PC-3 (cell line): ENCODE measurements at regions not wholly inside any gene's neighbourhood (a gene's known extent, or its start where the extent isn't known, plus 50 kb on each side); places are given as distances from the start of the nearest gene placed in this dataset.

Experiments
- ATAC-seq: fragments of 200-7000 bp; cut with Tn5 transposase; 2 replicates; pipeline ENCODE4 v1.9.1; 2020; ENCODE audit warnings: mild to moderate bottlenecking, moderate library complexity
- BruUV-seq: library from RNA; stranded (reverse); fragments of 400-500 nt; replicated peaks from 2 replicates; lab custom pipeline; 2021; lab: Mats Ljungman, UMichigan
- CTCF ChIA-PET: fragments of 300-600 bp; sonication (Branson Sonifier 250); formaldehyde crosslinking; loops from one replicate; lab custom pipeline; 2022; ENCODE audit warnings: antibody characterized with exemption; lab: Charles Lee
- POLR2A ChIA-PET: fragments of 300-600 bp; sonication (Branson Sonifier 250); formaldehyde crosslinking; loops from one replicate; lab custom pipeline; 2022; ENCODE audit warnings: antibody characterized with exemption; ENCODE audit not compliant: unreplicated experiment; lab: Charles Lee
- DNase-seq: peaks from one replicate; pipeline ENCODE4 v3.0.0-alpha.2; 2015
- H2AFZ ChIP-seq: fragments of 300-600 bp; sonication (generic); 2 replicates; pipeline ENCODE4 v1.6.0; 2016; ENCODE audit warnings: antibody characterized with exemption, low read length
- H3F3A ChIP-seq: fragments of 300-600 bp; sonication (generic); one replicate; pipeline ENCODE4 v1.6.0; 2017; ENCODE audit warnings: antibody characterized with exemption, low read length, control low read depth, mild to moderate bottlenecking; ENCODE audit not compliant: unreplicated experiment
- H3K27ac ChIP-seq: fragments of 300-600 bp; sonication (generic); 2 replicates; pipeline ENCODE4 v1.5.1; 2016; ENCODE audit warnings: mild to moderate bottlenecking, low read length
- H3K27me3 ChIP-seq: fragments of 300-600 bp; sonication (generic); 2 replicates; pipeline ENCODE4 v1.6.1; 2016; ENCODE audit warnings: low read length, mixed read lengths
- H3K36me3 ChIP-seq: fragments of 300-600 bp; sonication (generic); 2 replicates; pipeline ENCODE4 v1.6.1; 2016; ENCODE audit warnings: low read depth, mixed run types, low read length, mixed read lengths
- H3K4me1 ChIP-seq: fragments of 300-600 bp; sonication (generic); 2 replicates; pipeline ENCODE4 v1.5.1; 2016; ENCODE audit warnings: low read length; ENCODE audit not compliant: insufficient read depth
- H3K4me2 ChIP-seq: fragments of 300-600 bp; sonication (generic); 2 replicates; pipeline ENCODE4 v1.6.0; 2016; ENCODE audit warnings: low read length
- H3K4me3 ChIP-seq: fragments of 300-600 bp; sonication (generic); 2 replicates; pipeline ENCODE4 v1.5.1; 2016; ENCODE audit warnings: mild to moderate bottlenecking, low read length, mixed read lengths
- H3K79me2 ChIP-seq: fragments of 300-600 bp; sonication (generic); 2 replicates; pipeline ENCODE4 v1.6.1; 2017; ENCODE audit warnings: low read length, mixed read lengths
- H3K9ac ChIP-seq: fragments of 300-600 bp; sonication (generic); 2 replicates; pipeline ENCODE4 v1.6.0; 2016; ENCODE audit warnings: mild to moderate bottlenecking, low read length
- H3K9me2 ChIP-seq: fragments of 300-600 bp; sonication (generic); replicated peaks from 2 replicates; pipeline ENCODE4 v1.6.1; 2016; ENCODE audit warnings: mixed run types, low read length, mixed read lengths
- H3K9me3 ChIP-seq: fragments of 300-600 bp; sonication (generic); 2 replicates; pipeline ENCODE4 v1.6.1; 2016; ENCODE audit warnings: low read length, mixed read lengths
- H4K20me1 ChIP-seq: fragments of 300-600 bp; sonication (generic); 2 replicates; pipeline ENCODE4 v1.6.1; 2016; ENCODE audit warnings: low read length, mixed read lengths
- EZH2 ChIP-seq: fragments of 300-600 bp; sonication (generic); IDR thresholded peaks from one replicate; pipeline ENCODE4 v1.6.1; 2017; ENCODE audit warnings: antibody characterized with exemption, mild to moderate bottlenecking, low read length; ENCODE audit not compliant: unreplicated experiment
- EZH2phosphoT487 ChIP-seq: fragments of 300-600 bp; sonication (generic); IDR thresholded peaks from 2 replicates; pipeline ENCODE4 v1.6.1; 2018; ENCODE audit warnings: mild to moderate bottlenecking, antibody characterized with exemption, low read length, borderline replicate concordance
- intact Hi-C: fragments of 100-400 bp; cut with micrococcal nuclease; formaldehyde crosslinking; loops from 2 replicates; pipeline ENCODE4 v1.9.0; 2023
- TF ChIP-seq, protein P1 (sequence below): fragments of 300-600 bp; sonication (generic); conservative IDR thresholded peaks from 2 replicates; pipeline ENCODE4 v1.5.1; 2017; ENCODE audit warnings: antibody characterized with exemption, low read depth, mild to moderate bottlenecking, low read length

GRCh38 chr2:226172309-226172708, 627.3 kb downstream of the IRS1 start:
- Histone ChIP-seq H3K4me2 (no peak overlapping the region), H3K4me1 (no peaks in the 10 kb centered on the region), H3F3A (no peaks in the 10 kb centered on the region), H2AFZ (no peak overlapping the region), H4K20me1 (no peaks in the 10 kb centered on the region), H3K79me2 (no peaks in the 10 kb centered on the region), H3K27me3 (no peaks in the 10 kb centered on the region), H3K4me3 (no peak overlapping the region), H3K9ac (no peak overlapping the region), H3K9me2 (no peaks in the 10 kb centered on the region), H3K9me3 (no peaks in the 10 kb centered on the region), H3K27ac (no peak overlapping the region), H3K36me3 (no peaks in the 10 kb centered on the region)
- POLR2A ChIA-PET, result no interaction called here
- no peak for ATAC-seq
- BruUV-seq, result no TSS peak
- TF ChIP-seq, protein P1, sequence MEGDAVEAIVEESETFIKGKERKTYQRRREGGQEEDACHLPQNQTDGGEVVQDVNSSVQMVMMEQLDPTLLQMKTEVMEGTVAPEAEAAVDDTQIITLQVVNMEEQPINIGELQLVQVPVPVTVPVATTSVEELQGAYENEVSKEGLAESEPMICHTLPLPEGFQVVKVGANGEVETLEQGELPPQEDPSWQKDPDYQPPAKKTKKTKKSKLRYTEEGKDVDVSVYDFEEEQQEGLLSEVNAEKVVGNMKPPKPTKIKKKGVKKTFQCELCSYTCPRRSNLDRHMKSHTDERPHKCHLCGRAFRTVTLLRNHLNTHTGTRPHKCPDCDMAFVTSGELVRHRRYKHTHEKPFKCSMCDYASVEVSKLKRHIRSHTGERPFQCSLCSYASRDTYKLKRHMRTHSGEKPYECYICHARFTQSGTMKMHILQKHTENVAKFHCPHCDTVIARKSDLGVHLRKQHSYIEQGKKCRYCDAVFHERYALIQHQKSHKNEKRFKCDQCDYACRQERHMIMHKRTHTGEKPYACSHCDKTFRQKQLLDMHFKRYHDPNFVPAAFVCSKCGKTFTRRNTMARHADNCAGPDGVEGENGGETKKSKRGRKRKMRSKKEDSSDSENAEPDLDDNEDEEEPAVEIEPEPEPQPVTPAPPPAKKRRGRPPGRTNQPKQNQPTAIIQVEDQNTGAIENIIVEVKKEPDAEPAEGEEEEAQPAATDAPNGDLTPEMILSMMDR, result no peak
- no peak for TF ChIP-seq EZH2
- TF ChIP-seq EZH2phosphoT487, result no peak
- intact Hi-C loops, result no loop called here
- DNase-seq, result no peak
- CTCF ChIA-PET, result no interaction called here

DNA sequence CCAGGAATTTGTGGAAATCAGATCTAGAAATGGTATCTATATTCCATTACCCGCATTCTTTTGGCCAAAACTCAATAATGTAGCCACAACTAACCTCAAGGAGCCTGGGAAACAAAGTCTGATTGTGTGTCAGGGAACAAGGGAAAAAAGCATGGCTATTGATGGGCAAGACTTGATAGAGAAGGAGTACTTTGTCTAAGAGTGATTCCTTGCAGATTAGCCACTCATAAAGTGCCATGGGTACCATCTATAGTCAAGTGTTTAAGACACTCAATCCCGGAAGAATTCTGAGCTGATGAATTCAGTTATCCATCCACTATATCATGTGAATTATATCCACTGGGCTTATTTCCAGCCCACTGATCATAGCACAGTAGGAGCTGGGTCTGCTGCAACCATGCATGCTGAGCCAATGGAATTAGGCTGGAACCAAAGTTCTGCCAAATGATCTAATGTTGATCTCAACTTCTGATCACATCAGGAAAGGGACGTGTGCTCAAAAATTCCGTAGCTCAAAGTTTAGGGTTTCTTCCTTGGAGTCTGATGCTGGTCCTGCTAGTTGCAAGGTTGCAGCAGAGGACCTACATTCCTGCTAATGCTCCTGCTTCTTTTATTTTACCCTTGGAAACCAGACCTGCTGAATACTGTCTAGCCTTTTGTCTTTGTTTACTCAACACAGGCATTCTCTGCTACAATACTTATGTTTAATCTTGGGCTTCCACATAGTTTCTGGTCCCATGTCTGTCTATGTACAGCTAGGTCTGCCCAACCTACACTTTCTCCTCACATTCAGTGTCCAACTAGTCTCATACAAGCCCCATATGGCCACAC, 629.7 kb downstream of the IRS1 start:
- ATAC-seq (no peak), DNase-seq (no peak)
- H3K9me3 ChIP-seq, result no peaks in the 10 kb centered on the region
- no peaks in the 10 kb centered on the region for H3K36me3 ChIP-seq
- H3K4me1 ChIP-seq, result no peaks in the 10 kb centered on the region
- H2AFZ ChIP-seq, result no peak overlapping the region
- no peaks in the 10 kb centered on the region for H3K27me3 ChIP-seq
- intact Hi-C loops, result no loop called here
- no peaks in the 10 kb centered on the region for H3F3A ChIP-seq
- ChIA-PET POLR2A (no interaction called here), CTCF (no interaction called here)
- H3K4me3 ChIP-seq, result no peak overlapping the region
- no peaks in the 10 kb centered on the region for H4K20me1 ChIP-seq
- TF ChIP-seq, protein P1, result no peak
- TF ChIP-seq EZH2phosphoT487 (no peak), EZH2 (no peak)
- H3K79me2 ChIP-seq, result no peaks in the 10 kb centered on the region
- H3K27ac ChIP-seq, result no peak overlapping the region
- H3K9ac ChIP-seq, result no peak overlapping the region
- BruUV-seq, result no TSS peak
- no peak overlapping the region for H3K4me2 ChIP-seq
- no peaks in the 10 kb centered on the region for H3K9me2 ChIP-seq

GRCh38 chr2:226168496-226169160, 631.0 kb downstream of the IRS1 start:
- no peaks in the 10 kb centered on the region for H3K79me2 ChIP-seq
- H3K9me3 ChIP-seq, result no peaks in the 10 kb centered on the region
- no peaks in the 10 kb centered on the region for H3F3A ChIP-seq
- CTCF ChIA-PET, result no interaction called here
- no peak overlapping the region for H3K9ac ChIP-seq
- no peak overlapping the region for H3K27ac ChIP-seq
- H3K27me3 ChIP-seq, result no peaks in the 10 kb centered on the region
- H3K4me2 ChIP-seq, result no peak overlapping the region
- BruUV-seq, result no TSS peak
- no peaks in the 10 kb centered on the region for H3K4me1 ChIP-seq
- H3K4me3 ChIP-seq, result no peak overlapping the region
- H4K20me1 ChIP-seq, result no peaks in the 10 kb centered on the region
- intact Hi-C loops, result no loop called here
- H3K9me2 ChIP-seq, result no peaks in the 10 kb centered on the region
- POLR2A ChIA-PET, result no interaction called here
- TF ChIP-seq EZH2 (no peak), EZH2phosphoT487 (no peak)
- TF ChIP-seq, protein P1, result no peak
- no peak for ATAC-seq
- no peak for DNase-seq
- H3K36me3 ChIP-seq, result no peaks in the 10 kb centered on the region
- H2AFZ ChIP-seq, result no peak overlapping the region
